HG02840 (cell line): ENCODE measurements at regions not wholly inside any gene's neighbourhood (a gene's known extent, or its start where the extent isn't known, plus 50 kb on each side); places are given as distances from the start of the nearest gene placed in this dataset.

Source experiments
- ATAC-seq: cut with Tn5 transposase; IDR thresholded peaks from one replicate; pipeline ENCODE4 v1.9.1; 2021; ENCODE audit warnings: mild to moderate bottlenecking, moderate library complexity, moderate number of reproducible peaks; ENCODE audit not compliant: unreplicated experiment, low FRiP score

GRCh38 chr13:70714993-70715392 lies 606.7 kb upstream of the KLHL1 start:
- no peak for ATAC-seq

DNA sequence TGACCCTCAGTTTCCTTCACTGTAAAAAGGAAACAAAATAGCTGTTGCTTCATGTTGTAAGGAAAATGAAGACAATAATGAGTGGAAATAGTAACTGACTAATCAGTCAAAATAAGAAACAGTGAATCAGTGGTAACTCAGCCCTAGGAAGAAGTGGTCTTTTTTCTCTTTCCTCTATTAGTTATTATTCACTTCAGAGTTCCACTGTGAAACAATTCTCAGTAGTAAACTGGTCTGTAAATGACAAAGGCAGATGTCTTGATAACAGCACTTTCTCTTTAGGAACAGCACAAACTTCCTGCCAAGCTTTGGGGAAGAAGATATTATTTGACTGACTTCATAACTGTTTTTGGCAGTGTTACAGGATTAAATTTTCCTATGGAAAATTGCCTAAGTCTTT lies 600.5 kb upstream of the KLHL1 start:
- ATAC-seq: no peak

DNA sequence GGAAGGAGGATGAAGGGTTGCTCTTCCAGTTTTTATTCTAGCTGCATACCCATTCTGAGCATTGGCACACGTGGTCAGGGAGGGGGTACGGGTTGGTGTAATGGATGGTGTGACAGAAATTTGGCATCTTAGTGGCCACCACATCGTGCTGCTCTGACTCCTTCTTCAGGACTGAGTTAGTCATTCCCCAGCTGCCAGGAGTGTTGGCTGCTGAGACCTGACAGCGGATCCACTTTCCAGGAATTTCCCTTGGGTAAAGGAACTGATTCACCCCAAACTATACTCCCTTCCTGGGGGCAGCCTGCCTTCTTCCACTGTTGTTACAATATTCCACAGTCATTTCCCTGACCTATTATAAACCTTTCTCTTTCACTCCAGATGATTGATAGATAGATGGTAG lies 595.5 kb upstream of the KLHL1 start:
- ATAC-seq: no peak

DNA sequence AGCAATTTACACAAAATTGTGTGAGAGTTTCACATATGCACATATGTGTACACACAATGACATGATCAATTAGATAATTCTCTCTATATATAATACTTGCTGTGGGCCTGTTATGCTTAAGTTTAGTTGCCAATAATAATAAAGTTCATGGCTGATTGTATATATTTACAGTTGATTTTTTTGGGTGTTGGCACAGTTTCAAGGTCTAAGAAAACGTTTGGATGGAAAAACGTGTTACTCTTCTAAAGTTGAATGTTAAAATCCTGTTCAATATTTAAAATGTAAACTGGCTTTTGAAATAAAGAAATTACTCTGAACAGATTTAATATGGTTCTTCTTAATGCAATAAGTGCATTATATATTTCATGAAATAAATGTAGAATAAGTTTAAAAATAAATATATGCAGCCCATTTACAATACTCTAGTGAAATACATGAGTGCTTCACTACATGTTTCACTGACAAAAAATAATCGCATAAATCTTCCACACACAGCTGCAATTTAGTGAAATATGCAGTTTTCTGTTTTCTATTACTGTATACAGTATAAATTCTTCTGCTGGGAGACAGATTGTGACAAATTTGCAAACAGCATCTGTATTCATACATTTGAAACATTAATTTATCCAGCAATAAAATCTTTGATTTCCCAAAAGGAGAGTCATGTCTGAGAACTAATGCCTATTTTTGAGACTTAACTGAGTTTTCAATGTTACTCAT lies 586.9 kb upstream of the KLHL1 start:
- ATAC-seq: no peak

- no peak for ATAC-seq
These were observed 560.7 kb upstream of the KLHL1 start for GRCh38 chr13:70668983-70669382.

- ATAC-seq: no peak
These were observed 560.0 kb upstream of the KLHL1 start for GRCh38 chr13:70668293-70668692.

DNA sequence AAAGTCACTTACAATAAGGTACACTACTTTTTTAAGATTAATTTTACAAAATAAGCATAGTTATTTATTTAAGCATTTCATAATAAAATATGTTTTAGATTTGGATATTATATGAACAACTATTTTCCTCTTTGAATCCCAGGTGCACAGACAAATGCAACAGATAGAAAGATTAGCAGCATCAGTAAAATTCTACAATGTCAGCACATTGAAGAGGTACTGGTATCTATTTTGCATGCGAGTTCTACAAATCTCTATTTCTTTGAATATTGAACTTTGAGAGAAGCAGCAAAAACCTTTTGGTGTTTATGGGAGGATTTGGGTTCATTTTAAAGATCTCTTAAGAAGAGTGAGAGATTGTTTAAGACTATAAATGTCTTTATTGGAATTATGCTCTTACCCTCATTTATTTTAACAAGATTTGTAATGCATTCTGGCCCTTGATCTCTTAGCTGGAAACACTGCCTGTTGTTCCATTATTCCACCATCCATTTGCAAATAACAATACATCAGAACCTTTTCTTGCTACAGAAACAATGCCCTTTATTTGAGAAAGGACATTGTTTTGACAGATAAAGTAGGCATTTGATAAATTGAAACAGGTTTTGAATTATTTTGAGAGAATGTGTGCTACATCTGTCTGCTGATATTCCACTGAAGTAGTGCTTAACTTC lies 558.8 kb upstream of the KLHL1 start:
- no peak for ATAC-seq

DNA sequence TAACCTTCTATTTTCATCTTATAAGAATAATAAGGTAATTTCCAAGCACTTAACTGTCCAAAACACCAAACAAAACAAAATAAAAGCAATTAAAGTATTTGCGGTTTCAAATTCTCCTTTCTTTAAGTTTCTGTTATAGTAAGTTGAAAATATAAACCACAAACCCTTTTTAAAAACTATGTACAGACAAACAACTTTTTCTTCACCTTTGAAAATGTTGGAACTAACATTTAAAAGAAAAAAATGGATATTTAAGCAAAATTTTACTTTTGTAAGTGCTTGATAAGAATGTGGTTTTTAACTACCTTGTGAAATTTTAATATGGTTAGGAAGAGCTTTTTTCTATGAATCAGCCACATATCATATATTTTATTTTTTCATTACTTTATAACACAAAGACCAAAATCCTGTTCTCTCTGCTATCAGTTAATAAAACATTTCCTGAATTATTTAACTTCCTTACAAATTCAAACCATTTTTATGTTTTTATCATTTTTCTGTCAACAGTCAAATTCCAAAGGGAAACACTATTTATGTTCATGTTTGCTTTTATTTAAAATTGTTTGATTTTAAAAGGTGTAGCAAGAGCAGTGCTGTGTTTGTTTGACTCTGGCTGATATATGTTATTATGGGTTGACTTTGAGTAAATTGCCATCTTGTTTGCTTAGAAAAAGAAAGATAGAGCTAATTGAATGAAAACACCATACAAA lies 554.1 kb upstream of the KLHL1 start:
- no peak for ATAC-seq

- ATAC-seq: no peak
These were observed 535.8 kb upstream of the KLHL1 start for GRCh38 chr13:70644052-70644451.

DNA sequence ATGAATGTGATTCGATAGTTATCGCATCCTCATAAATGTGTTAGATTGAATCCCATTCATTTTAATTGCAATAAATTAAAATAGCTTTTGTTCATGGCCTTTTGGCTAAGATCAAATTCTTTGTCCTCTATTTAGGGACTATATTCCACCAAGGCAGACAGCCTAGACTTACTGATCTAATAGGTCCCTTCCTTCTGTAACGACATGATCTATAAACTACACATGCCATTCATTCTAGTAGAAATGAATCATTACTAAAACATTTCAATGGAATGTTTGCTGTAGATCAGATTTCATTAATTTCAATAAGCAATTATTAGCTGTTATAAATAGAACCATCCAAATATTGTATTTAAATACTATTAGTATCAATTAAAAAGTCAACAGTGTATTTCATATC lies 526.6 kb upstream of the KLHL1 start:
- no peak for ATAC-seq

DNA sequence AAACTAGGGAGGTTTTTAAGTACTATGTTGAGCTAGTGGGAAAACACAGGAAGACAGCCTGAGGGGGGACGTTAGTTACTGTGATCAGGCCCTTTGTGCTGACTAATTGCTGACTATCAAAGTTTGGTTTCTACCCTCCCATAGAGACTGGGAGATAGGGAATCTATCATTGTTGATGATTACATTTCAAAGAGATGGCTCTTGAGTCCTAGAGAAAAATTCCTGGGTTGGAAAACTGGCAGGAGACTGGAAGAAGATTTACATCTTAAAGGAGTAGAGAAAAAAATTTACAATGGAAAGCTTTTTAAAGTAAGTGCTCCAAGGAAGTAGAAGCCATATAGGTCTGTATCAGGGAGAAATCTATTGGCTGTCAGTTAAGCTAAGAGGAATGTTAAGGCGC lies 522.0 kb upstream of the KLHL1 start:
- no peak for ATAC-seq

DNA sequence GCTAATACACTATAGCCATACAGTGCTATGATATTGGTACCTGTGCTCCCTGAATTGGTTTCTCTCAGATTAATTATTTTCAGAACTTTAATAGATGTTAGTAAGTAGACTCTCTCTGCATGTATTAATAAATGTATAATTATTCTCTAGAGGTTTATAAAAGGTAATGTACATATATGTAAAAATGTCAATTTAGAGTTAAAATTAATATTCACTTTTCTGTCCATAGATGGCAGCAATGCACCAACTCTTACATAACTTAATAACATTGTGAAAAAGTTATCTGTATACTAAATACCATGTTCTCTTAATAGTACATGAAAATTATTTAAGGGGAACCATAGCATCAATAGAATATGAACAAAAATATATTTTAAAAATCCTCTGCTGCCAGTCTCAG lies 515.0 kb upstream of the KLHL1 start:
- no peak for ATAC-seq

DNA sequence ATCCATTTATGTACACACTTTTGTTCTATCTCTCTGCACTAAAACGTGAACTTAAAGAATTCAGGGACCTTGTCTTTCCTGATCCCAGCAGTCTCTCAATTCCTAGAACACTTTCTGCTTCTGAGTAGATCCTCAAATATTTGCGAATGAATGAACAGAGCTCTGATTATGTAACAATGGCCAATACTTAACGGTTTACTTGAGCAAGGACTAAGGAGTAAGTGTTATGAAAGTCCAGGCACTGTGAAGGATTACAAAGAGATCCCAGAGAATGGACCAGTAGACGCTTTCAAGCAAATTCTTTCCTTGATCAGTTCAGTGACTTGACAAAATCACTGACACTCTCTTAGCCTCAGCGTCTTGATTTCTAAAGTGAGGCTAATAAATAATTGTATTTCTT lies 514.5 kb upstream of the KLHL1 start:
- no peak for ATAC-seq

GRCh38 chr13:70619936-70620335 lies 511.7 kb upstream of the KLHL1 start:
- ATAC-seq: no peak

DNA sequence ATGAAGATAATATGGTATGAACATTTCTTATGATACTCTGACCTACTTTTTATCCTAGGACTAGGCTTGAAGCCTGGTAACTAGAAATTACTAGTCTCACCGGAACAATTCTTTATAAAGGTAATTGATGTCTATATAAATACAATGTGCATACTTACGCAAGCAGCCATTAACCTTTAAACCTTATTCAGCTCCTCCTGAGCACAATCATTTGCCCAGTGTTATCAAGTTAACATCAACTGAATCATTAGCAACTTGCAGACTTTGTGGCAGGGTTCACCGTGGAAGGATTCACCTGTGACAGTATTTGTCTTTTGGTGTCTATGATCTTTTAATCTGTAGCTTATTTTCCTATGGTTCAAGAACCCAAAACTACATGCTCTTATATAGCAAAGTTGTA lies 508.6 kb upstream of the KLHL1 start:
- ATAC-seq: no peak

DNA sequence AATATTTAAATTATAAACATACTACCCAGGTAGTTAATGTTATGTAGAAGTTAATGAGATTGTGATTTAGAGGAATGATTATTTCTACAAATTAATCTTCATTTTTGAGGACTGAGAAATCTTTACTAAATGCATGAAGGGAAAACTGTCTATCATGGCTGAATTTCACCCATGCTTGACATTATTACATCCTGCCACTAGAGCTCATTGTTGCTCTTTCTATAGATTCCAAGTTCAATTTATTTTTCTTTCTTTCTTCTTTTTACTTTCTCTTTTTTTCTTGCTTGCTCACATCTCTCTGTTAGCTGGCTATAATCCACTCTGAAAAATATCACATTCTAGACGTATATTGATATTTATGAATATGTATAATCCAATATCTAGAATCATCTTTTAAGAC lies 505.0 kb upstream of the KLHL1 start:
- ATAC-seq: no peak

DNA sequence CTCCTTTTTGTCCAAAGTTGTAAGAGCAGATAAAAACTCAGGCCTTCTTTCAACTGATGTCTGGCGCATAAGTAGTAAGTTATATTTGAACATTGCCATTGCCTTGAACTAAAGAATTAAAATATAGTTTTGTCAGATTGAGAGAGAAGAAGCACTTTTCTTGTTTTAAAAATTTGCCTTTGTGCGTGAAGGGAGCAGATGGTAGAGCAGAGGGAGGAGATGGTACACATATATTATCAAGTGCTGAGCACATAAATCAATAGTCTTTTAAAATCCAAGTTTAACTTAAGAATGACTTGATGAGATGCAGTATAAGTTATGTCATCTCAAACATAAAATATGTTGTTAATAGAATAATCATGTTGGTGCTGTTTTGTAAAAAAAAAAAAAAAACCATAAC lies 504.6 kb upstream of the KLHL1 start:
- no peak for ATAC-seq

DNA sequence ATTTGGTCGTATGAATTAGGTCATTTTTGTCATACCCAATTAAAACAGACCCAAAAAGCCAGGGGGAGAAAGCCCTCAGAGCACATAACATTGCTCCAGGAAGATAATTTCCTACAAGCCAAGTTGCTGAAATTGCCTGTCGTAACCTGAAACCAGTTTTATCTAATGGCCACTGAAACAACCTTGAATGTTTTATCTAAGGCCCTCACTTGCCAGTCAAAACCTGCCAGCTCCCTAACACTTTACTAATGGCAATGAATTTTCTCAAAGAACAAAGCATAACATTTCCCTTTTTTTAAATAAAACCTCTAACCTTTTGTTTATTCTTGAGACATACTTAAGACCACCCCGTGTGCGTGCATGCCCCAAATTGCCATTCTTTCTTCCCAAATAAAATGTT lies 496.2 kb upstream of the KLHL1 start:
- no peak for ATAC-seq

DNA sequence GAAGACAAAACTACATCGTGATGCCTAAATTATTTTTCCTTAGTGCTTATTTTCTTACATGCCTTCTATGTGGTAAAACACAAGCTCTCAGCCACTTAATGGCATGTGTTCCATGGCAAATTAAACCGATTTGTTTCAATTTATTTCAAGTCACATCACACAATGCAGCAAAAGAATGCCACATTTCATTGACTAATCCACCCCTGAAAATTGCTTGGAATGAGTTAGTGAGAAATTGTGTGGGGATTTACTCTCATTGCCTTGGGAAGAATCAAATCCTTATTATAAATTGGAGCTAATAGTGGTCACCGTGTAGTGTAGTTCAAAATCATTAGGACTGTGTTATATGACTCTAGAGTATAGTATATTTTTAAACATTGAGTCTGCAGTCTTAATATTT lies 485.5 kb upstream of the KLHL1 start:
- ATAC-seq: no peak

- no peak for ATAC-seq
These were observed 476.9 kb upstream of the KLHL1 start for GRCh38 chr13:70585109-70585508.

- no peak for ATAC-seq
These were observed 472.6 kb upstream of the KLHL1 start for GRCh38 chr13:70580825-70581224.

DNA sequence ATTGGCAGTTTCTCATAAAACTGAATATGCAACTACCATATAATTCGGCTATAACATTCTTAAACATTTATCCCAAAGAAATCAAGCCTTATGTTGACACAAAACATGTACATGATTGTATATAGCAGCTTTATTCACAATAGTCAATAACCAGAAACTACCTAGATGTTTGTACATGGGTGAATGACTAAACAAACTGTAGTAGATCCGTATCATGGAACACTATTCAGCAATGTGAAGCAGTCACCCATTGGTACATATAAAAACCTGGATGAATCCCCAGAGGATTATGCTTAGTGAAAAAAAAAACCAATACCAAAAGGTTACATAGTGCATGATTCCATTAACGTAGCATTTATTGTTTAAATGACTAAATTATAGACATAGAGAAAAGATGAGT lies 471.7 kb upstream of the KLHL1 start:
- no peak for ATAC-seq
